ENCODE measurements at regions not wholly inside any gene's neighbourhood (a gene's known extent, or its start where the extent isn't known, plus 50 kb on each side); places are given as distances from the start of the nearest gene placed in this dataset.
"Not testable (repeated sequence)": the region's sequence is repeated elsewhere in the genome, so short reads cannot be mapped to it uniquely, and the experiment has no call there.

DNA sequence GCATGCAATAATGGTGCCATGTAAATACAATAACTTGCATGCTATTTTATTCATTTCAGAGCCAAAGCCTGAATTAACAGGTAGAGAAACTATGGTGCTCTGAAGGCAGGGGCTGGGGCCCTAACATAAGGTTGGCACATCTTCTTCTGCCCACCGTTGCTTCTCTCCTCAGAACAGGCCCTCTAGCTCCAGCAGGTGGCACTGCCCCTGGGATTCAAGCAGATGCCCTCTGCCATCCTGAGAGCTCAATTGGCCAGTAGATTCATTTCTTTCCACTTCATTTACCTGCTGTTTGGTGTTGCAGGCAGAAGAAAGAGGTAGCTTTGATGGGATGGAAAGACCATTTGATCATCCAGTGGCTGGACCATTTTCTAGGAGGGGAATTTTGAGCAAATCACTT lies 130.5 kb downstream of the FOXB1 start:
- DNase-seq (ENCODE audit: low read depth, low spot score) = no peak

DNA sequence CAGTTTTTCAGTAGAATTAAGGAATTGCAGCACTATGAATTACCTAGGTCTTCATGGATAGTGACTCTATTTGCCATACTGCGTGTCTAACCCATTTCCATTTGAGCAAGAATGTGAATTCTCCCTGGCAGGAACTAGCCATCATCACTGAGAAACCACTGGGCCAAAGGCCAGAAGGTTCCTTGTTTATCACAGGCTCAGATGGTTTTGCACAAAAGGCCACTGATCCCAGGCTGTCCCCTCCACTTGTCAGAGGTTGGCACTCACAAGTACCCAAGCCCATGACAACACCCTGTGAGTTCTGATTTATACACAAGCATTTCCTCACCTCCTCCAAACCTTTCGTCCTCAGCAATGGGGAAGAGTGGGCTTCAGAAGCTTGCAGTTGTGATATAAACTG lies 131.8 kb downstream of the FOXB1 start:
- DNase-seq (ENCODE audit: low read depth, low spot score) = no peak

- DNase-seq (ENCODE audit: low read depth, low spot score) = no peak
Observed at GRCh38 chr15:60137711-60138396, 133.7 kb downstream of the FOXB1 start.

GRCh38 chr15:60138397-60138968 lies 134.4 kb downstream of the FOXB1 start:
- no peak for DNase-seq (ENCODE audit: low read depth, low spot score)

DNA sequence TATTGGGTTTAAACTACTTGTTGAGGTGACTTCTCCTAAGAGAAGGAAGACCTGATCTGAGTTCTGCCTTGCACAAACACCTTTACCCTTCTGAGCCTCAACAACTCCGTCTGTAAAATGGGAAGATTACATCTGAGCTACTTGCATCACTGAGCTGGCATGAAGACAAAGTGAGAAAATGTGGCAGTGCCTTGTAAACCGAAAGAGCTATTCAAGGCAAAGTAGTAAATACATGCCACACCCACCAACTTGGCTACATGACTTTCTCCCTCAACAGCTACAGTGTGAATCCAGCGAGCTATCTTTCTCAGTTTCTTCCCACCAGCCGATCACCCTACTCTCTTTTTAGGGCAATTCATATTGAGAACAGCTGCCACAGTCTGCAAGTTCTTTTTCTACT lies 148.3 kb downstream of the FOXB1 start:
- DNase-seq (ENCODE audit: low read depth, low spot score) = no peak

DNA sequence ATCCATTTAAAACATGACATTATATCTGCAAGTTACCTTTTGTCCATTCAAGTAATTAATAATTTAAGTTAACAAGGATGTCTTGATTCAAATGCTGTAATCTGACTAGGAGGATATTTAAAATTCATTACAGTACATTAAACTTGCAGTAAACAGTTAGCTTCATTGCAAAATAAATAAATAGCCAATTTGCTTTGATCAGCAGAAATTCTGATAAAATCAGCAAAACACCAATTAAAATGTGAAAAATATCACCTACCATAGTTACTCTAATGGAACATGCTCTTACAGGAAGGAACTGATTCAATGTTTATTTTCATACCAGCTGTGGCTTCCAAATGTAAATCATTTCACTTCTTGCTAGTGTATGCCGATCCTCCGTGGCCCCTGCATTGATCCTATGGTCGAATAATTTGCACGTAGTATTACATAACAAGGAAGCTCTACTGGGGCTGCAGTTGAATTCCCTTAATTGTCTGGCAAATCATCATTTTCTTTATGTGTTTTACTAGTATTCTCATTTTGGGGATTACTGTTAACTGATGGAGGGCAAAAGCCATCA lies 150.7 kb downstream of the FOXB1 start:
- no peak for DNase-seq (ENCODE audit: low read depth, low spot score)

DNA sequence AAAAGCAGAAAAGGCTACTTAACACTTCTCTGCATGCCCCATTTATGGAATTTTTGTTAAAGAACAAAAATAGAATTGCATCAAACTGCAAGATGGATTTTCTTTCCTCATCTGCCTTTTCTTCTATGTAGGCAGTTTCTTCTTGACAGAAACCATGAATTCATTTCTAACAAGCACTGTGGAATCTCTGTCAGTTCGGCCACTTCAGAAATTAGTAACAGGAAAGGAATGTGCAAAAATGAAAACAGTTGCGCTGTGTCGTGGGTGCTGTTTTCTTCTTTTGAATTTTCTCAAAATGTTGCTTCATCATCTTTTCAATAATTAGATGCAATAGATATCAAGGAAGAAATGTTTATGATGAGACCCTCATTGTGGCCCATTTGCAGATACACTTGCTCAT lies 151.6 kb downstream of the FOXB1 start:
- no peak for DNase-seq (ENCODE audit: low read depth, low spot score)

DNA sequence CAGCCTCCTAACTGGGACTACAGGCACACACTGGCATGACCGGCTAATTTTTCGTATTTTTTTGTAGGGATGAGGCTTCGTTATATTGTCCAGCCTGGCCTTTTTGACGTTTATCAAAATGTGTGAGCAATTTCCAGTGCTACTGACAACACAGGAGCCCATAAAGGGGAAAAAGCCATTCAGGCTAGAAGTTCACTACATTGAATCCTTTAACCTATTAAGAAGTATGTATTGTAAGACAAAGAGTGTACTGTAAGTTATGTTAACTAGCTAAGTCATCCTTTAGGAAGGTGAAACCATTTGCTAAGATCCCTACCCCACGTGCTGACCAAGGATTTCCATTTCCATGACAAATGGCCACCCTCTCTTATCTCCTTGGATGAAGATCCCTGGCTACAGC lies 156.8 kb downstream of the FOXB1 start:
- no peak for DNase-seq (ENCODE audit: low read depth, low spot score)

DNA sequence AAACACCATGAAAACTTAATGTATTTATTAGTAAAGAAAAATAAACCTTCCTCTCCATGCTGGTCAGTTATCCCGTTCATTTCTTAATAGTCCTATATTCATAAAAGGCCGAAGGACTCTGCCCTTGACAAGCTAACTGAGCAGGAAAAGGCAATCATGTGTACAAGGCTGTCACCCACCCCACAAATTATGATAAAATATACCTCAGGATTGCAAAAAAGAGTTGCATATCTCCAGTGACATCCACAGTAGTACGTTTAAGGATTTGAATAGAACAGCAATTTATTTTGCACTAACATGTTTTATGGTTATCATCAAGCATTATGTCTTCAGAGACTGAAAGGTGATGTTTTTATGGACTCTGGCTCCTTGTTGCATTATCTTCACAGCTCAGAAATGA lies 157.6 kb downstream of the FOXB1 start:
- DNase-seq (ENCODE audit: low read depth, low spot score) = no peak

DNA sequence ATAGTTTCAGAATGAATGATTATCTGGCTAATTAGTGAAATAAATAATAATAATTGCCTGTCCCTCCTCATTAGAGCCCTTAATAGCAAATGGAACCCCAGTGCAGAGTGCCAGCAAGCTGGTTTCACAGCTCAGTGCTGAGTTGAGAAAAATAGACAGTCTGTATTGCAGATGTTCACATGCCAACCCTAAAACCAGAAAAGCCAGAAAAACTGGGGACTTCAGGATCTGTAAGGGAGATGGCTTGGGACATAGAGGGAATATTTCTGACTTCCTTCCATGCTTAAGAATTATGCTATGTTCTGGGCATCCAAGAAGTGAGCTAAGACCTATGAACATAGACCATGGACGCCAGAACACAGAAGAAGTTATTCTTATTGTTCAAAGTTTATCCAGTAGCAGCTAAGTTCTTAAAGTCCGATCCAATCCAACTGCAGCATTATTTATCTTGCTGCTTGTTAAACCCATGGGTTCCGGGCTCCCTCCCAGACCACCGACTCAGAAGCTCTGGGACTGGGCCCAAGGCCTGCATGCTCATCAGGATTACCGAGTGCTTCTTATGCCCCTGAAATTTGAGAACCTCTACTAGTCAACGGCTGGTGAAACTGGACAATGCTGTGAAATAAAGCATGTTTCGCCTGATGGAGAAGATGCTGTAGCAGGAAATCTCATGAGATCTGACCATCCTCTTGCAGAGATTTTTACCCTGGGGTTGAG lies 158.3 kb downstream of the FOXB1 start:
- DNase-seq (ENCODE audit: low read depth, low spot score) = no peak

DNA sequence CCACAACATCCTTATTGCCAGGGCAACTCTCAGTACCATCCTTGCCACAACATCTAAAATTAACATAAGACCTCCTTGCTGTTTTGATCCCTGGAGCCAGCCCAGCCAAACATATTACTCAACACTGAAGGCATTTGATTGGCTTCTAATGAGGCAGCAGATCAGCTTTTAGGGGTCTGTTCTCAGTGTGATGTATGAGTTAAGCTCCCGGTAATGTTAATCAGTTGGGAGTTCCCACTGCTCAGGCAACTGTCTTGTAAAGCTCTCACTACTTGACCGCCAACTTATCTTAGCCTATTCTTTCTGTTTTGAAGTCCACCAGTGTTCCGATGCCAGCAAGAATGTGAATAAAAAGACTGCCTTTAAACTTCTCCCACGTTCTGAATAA lies 158.9 kb downstream of the FOXB1 start:
- no peak for DNase-seq (ENCODE audit: low read depth, low spot score)

GRCh38 chr15:60165111-60165510 lies 161.0 kb downstream of the FOXB1 start:
- no peak for DNase-seq (ENCODE audit: low read depth, low spot score)

- no peak for DNase-seq (ENCODE audit: low read depth, low spot score)
Observed at GRCh38 chr15:60172143-60172542, 168.0 kb downstream of the FOXB1 start.

DNA sequence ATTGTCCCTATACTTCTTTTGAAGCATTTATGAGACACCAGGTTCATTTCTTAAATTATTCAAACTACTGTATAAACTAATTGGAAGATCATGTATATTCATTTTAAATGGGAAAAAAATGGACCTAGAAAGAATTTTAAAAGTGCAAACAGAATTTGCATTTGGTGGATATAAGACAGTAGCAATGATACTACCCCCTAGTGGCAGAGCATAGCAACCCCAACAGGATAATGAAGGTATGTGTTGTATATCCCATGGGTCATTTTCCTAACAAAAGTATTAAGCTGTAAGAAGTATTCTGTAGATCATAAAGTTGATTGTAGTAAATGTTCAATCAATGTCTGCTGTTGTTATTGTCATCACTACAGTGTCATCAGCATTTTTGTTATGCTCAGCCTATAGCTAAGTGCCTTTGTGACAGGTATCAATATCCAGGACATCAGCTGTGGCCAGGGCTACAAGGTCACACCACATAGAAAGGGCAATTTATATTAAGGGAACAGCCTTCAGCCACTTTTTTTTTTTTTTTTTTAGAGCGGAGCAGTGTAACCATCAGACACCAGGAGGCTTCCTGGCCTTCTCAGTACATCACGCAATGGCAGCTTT lies 175.8 kb downstream of the FOXB1 start:
- DNase-seq (ENCODE audit: low read depth, low spot score) = peak; percentile 3

DNA sequence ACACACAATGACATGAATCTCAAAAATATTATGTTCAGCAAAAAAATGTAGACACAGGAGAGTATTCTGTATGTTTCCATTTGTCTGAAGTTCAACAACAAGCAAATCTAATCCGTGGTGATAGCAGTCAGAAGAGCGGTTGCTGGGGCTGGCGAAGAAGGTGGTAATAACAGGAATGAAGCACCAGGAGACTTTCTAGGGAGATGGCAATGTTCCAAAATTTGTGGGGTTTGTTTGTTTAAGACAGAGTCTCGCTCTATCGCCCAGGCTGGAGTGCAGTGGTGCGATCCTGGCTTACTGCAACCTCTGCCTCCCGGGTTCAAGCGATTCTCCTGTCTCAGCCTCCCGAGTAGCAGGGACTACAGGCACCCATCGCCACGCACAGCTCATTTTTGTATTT lies 177.8 kb downstream of the FOXB1 start:
- not testable (repeated sequence) for DNase-seq (ENCODE audit: low read depth, low spot score)

DNA sequence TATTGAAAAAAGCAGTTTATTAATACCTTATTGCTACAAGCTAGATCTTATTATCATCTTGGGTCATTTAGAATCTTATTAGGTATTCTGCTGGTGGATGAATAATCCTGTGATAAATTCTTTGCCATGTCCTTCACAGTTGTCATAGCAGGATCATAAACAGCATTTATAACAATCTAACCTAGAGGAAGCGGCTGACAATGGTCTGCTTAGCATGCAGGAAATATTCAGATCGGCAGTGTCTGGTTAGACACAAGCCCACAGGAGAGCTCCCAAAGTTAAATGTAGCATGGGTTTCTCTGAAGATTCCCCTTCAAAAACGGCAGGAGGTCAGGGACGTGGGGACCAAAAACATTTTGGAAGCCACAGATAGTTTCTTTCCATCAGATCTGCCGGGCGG lies 179.3 kb downstream of the FOXB1 start:
- DNase-seq (ENCODE audit: low read depth, low spot score) = no peak

GRCh38 chr15:60184579-60184978 lies 180.5 kb downstream of the FOXB1 start:
- DNase-seq (ENCODE audit: low read depth, low spot score) = no peak

DNA sequence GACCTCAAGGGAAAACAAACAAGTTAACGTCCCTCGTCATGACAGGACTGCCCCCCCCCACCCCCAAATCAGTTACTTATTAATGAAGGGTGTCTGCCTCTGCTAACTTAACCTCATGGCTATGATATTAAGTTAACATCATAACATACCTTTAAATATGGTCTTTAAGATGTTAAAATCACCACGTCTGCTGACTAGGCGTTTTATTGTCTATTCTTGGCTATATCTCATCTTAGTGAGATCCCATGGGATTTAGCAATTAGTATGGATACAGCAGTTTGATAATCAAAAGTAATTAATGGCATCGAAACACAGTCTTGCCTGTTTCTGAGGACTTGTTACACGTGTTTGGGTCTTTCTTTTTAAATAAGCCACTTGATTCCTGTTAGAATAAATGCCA lies 186.9 kb downstream of the FOXB1 start:
- no peak for DNase-seq (ENCODE audit: low read depth, low spot score)

GRCh38 chr15:60191821-60192220 lies 187.7 kb downstream of the FOXB1 start:
- no peak for DNase-seq (ENCODE audit: low read depth, low spot score)

GRCh38 chr15:60195611-60196010 lies 191.5 kb downstream of the FOXB1 start:
- DNase-seq (ENCODE audit: low read depth, low spot score) = no peak

- DNase-seq (ENCODE audit: low read depth, low spot score) = no peak
Observed at GRCh38 chr15:60204131-60204885, 193.5 kb downstream of the ANXA2 start.

DNA sequence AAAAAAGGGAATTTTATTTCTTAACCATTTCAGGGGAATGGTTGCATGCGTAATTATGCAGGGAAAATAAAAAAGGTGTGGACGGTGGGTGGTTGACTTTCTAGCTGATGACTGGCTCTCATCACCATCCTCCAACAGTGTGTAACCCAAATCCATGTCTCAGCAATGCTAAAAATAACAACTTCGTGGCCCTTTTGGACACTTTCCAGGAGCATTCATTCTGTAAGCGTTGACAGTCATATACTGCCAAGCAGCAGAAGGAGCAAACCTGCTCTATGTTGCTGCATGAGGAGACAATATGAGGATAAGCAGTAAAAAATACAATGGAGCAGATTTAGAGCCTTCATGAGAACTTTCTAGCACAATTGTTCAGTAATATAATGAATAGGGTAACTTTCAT lies 189.1 kb downstream of the ANXA2 start:
- no peak for DNase-seq (ENCODE audit: low read depth, low spot score)

Measured in pulmonary artery endothelial cell (primary cell).